DND-41 (cell line): ENCODE measurements at regions not wholly inside any gene's neighbourhood (a gene's known extent, or its start where the extent isn't known, plus 50 kb on each side); places are given as distances from the start of the nearest gene placed in this dataset.

ENCODE experiments used
- ATAC-seq: fragments of 200-7000 bp; cut with Tn5 transposase; 3 replicates; pipeline ENCODE4 v1.9.1; 2021; ENCODE audit warnings: low read depth; ENCODE audit not compliant: insufficient read depth
- DNase-seq: peaks from one replicate; pipeline ENCODE4 v3.0.0-alpha.2; 2020
- H2AFZ ChIP-seq: 2 replicates; pipeline ENCODE4 v1.6.0; 2012; ENCODE audit warnings: low read depth, low read length
- H3K27ac ChIP-seq: 2 replicates; pipeline ENCODE4 v1.5.1; 2012; ENCODE audit warnings: low read length, inconsistent platforms
- H3K27me3 ChIP-seq: fragments of 200-600 bp; sonication (generic); 2 replicates; pipeline ENCODE4 v1.6.0; 2012; ENCODE audit warnings: low read length, mild to moderate bottlenecking, inconsistent platforms; ENCODE audit not compliant: insufficient read depth, poor library complexity
- H3K36me3 ChIP-seq: 2 replicates; pipeline ENCODE4 v1.5.1; 2012; ENCODE audit warnings: low read length, inconsistent platforms; ENCODE audit not compliant: insufficient read depth
- H3K4me1 ChIP-seq: 2 replicates; pipeline ENCODE4 v1.5.1; 2012; ENCODE audit warnings: mild to moderate bottlenecking, low read length; ENCODE audit not compliant: insufficient read depth
- H3K4me2 ChIP-seq: 2 replicates; pipeline ENCODE4 v1.6.0; 2012; ENCODE audit warnings: mild to moderate bottlenecking, moderate library complexity, low read length, inconsistent platforms; ENCODE audit not compliant: insufficient read depth
- H3K4me3 ChIP-seq, 2 experiments: fragments of 200-600 bp in 1 of 2; shearing (Covaris generic) in 1 of 2; 2 replicates each; pipeline ENCODE4 v1.5.1; 2012 to 2016; ENCODE audit warnings: inconsistent platforms in 2 of 2, low read length in 2 of 2, mild to moderate bottlenecking in 2 of 2, low read depth in 1 of 2, moderate library complexity in 1 of 2
- H3K79me2 ChIP-seq: 2 replicates; pipeline ENCODE4 v1.6.0; 2012; ENCODE audit warnings: low read length, inconsistent platforms; ENCODE audit not compliant: insufficient read depth
- H3K9ac ChIP-seq: 2 replicates; pipeline ENCODE4 v1.6.0; 2012; ENCODE audit warnings: low read depth, mild to moderate bottlenecking, inconsistent platforms, low read length, moderate library complexity
- H3K9me3 ChIP-seq: 2 replicates; pipeline ENCODE4 v1.5.1; 2012; ENCODE audit warnings: low read length, moderate library complexity, mild to moderate bottlenecking, inconsistent platforms; ENCODE audit not compliant: insufficient read depth, severe bottlenecking
- H4K20me1 ChIP-seq: 2 replicates; pipeline ENCODE4 v1.6.0; 2012; ENCODE audit warnings: low read length; ENCODE audit not compliant: insufficient read depth
- EZH2 ChIP-seq: IDR thresholded peaks from 3 replicates; pipeline ENCODE4 v1.6.1; 2012; ENCODE audit warnings: borderline replicate concordance, low read depth, mild to moderate bottlenecking, moderate library complexity, low read length, inconsistent platforms; ENCODE audit not compliant: severe bottlenecking
- TF ChIP-seq, protein P1 (sequence below): IDR thresholded peaks from 2 replicates; pipeline ENCODE4 v1.5.1; 2012; ENCODE audit warnings: borderline replicate concordance, low read length, moderate library complexity, mild to moderate bottlenecking; ENCODE audit not compliant: poor library complexity, severe bottlenecking; ENCODE audit errors: extremely low read depth

GRCh38 chr1:101697072-101697471 lies 299.7 kb downstream of the OLFM3 start:
- peak overlapping the region; percentile 72 for H2AFZ ChIP-seq
- H4K20me1 ChIP-seq, result no peaks in the 10 kb centered on the region
- peak overlapping the region; percentile 60 for H3K4me2 ChIP-seq
- peak; percentile 84 for ATAC-seq
- H3K36me3 ChIP-seq, result no peaks in the 10 kb centered on the region
- TF ChIP-seq EZH2, result no peak
- TF ChIP-seq, protein P1, sequence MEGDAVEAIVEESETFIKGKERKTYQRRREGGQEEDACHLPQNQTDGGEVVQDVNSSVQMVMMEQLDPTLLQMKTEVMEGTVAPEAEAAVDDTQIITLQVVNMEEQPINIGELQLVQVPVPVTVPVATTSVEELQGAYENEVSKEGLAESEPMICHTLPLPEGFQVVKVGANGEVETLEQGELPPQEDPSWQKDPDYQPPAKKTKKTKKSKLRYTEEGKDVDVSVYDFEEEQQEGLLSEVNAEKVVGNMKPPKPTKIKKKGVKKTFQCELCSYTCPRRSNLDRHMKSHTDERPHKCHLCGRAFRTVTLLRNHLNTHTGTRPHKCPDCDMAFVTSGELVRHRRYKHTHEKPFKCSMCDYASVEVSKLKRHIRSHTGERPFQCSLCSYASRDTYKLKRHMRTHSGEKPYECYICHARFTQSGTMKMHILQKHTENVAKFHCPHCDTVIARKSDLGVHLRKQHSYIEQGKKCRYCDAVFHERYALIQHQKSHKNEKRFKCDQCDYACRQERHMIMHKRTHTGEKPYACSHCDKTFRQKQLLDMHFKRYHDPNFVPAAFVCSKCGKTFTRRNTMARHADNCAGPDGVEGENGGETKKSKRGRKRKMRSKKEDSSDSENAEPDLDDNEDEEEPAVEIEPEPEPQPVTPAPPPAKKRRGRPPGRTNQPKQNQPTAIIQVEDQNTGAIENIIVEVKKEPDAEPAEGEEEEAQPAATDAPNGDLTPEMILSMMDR, result peak; percentile 45
- no peak for DNase-seq
- no peaks in the 10 kb centered on the region for H3K27me3 ChIP-seq
- H3K9me3 ChIP-seq, result no peaks in the 10 kb centered on the region
- H3K9ac ChIP-seq, result peak overlapping the region; percentile 36
- H3K4me1 ChIP-seq, result peaks cover 27% of the 10 kb centered on the region
- H3K27ac ChIP-seq, result peak overlapping the region; percentile 70
- peak overlapping the region in 1 of 2 experiments; percentile 28; a peak in 1 of 4 replicates for H3K4me3 ChIP-seq
- no peaks in the 10 kb centered on the region for H3K79me2 ChIP-seq

DNA sequence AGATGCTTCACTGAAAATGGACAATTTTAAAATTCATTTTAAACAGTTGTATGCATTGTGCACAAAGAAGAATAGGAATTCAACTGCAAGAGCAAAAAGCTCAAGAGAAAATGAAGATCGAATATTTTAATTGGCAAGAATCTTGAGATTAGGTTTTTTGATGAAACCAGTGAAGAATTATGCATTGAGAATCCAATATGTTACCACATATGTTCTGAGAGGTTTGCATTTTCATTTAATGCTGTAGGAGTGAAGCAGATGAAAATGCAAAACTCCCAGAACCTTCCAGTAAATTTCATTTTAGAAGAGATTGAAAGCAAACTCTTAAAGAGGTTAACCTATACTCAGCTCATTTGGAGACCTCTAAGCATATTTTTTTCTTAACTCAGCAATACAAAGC lies 298.0 kb downstream of the OLFM3 start:
- DNase-seq, result no peak
- no peak for ATAC-seq
- Histone ChIP-seq H3K27me3 (no peaks in the 10 kb centered on the region), H3K4me1 (peaks cover 27% of the 10 kb centered on the region), H3K4me3 (no peak overlapping the region), H3K4me2 (no peak overlapping the region), H3K9me3 (no peaks in the 10 kb centered on the region), H4K20me1 (no peaks in the 10 kb centered on the region), H3K79me2 (no peaks in the 10 kb centered on the region), H3K9ac (no peak overlapping the region), H3K36me3 (no peaks in the 10 kb centered on the region), H2AFZ (no peak overlapping the region), H3K27ac (no peak overlapping the region)
- TF ChIP-seq, protein P1, result no peak
- no peak for TF ChIP-seq EZH2

DNA sequence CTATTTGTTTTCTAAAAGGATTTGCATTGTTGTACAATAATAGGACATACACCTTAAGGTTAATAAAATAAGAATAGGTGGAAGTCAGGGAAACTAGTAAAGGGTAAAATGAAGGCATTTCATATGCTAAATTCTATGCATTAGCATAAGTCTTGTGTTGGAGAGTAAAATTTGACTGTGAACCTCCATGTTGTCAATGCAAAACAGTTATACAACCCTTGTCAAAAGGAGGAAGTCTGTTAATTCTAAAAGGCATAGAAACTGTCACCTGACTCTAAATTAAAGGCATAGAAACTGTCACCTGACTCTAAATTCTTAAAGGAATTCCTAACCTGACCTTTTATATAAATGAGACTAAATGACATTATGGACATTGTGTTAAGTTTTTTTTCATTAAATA lies 291.8 kb downstream of the OLFM3 start:
- H3K4me1 ChIP-seq, result peaks cover 10% of the 10 kb centered on the region
- H3K4me2 ChIP-seq, result no peak overlapping the region
- H2AFZ ChIP-seq, result no peak overlapping the region
- no peak for ATAC-seq
- DNase-seq, result no peak
- H3K9ac ChIP-seq, result no peak overlapping the region
- TF ChIP-seq EZH2, result no peak
- TF ChIP-seq, protein P1, result no peak
- no peaks in the 10 kb centered on the region for H4K20me1 ChIP-seq
- no peaks in the 10 kb centered on the region for H3K27me3 ChIP-seq
- no peaks in the 10 kb centered on the region for H3K79me2 ChIP-seq
- H3K36me3 ChIP-seq, result no peaks in the 10 kb centered on the region
- H3K27ac ChIP-seq, result no peak overlapping the region
- H3K4me3 ChIP-seq, result no peak overlapping the region
- no peaks in the 10 kb centered on the region for H3K9me3 ChIP-seq

DNA sequence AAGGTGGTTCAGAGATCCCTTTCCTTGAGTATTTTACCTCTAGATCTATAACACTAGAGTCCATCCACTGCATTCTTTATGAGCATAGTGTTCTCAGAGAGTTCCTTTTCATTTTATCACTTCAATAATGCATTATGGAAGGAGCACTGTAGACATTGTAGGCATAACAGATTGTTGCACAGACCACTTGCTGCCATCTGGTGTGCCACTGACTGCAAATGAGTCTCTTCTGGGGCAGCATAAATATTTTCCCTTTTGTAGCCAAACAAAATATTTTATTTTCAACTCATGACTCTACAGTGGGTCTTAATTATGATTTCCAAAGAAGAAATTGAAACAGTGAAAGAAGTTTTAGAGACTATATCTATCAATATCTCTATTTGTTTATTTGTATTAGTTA lies 290.4 kb downstream of the OLFM3 start:
- H2AFZ ChIP-seq, result no peak overlapping the region

More for the DNA sequence above, 290.4 kb downstream of the OLFM3 start:
- no peaks in the 10 kb centered on the region for H3K27me3 ChIP-seq
- H3K9me3 ChIP-seq, result no peaks in the 10 kb centered on the region
- no peaks in the 10 kb centered on the region for H4K20me1 ChIP-seq
- H3K4me2 ChIP-seq, result no peak overlapping the region
- H3K4me3 ChIP-seq, result no peak overlapping the region
- peaks cover under 1% of the 10 kb centered on the region for H3K4me1 ChIP-seq
- DNase-seq, result no peak
- H3K36me3 ChIP-seq, result no peaks in the 10 kb centered on the region
- H3K9ac ChIP-seq, result no peak overlapping the region
- ATAC-seq, result 0 out of 3 replicates have a peak, but pooled peaks have one; percentile 45
- no peaks in the 10 kb centered on the region for H3K79me2 ChIP-seq
- TF ChIP-seq, protein P1, result peak; percentile 26
- no peak for TF ChIP-seq EZH2
- H3K27ac ChIP-seq, result no peak overlapping the region
